SIG-M5 (cell line): ENCODE measurements at regions not wholly inside any gene's neighbourhood (a gene's known extent, or its start where the extent isn't known, plus 50 kb on each side); places are given as distances from the start of the nearest gene placed in this dataset.
"Not testable (repeated sequence)": the region's sequence is repeated elsewhere in the genome, so short reads cannot be mapped to it uniquely, and the experiment has no call there.

Experiments used
- DNase-seq: peaks from one replicate; lab custom pipeline; 2025; lab: John Stamatoyannopoulos, UW

DNA sequence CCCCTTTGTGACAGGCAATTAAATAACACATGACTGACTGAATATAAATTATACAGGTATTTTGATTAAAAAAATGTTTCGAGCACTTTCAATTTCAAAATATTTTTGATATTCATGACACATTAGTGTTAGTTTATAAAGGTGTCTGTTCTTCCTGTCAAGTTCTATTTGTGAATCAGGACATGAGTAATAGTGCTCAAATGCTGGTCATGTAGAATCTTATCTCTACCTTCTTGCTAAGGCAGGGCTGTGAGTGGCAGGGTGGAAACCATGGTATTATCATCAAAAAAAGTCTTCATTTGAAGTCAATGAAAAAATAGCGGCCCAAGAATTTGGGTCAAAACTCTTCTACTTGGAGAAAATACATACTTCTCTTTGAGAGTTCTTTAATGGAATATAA lies 250.2 kb downstream of the DACT1 start:
- no peak for DNase-seq

DNA sequence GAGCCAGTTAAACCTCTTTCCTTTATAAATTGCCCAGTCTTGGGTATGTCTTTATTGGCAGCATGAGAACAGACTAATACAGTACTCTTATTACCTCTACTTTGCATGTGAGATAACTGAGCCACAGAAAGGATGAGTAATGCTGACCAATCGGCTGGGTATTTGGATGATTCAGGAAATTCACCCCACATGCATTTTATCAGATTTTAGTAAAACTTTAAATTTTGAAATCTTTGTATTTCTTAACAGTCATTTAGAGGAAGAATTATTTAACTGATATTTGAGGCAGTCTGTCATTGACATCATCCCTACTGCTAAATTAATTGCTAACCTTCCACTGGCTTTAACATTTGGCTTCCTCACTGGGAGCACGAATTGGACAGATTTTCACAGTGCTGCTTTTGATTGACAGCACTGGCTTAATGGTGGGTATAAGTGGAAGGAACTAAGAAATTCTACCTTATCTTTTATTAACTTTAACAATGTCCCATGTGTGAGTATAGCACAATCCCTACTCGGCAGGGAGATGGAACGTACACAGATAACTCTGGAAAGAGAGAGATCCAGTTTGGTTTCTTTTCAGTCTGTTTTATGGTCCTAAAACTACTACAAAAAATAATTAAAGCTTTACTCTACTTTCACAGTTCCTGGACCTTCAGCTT lies 261.0 kb downstream of the DACT1 start:
- DNase-seq, result no peak

DNA sequence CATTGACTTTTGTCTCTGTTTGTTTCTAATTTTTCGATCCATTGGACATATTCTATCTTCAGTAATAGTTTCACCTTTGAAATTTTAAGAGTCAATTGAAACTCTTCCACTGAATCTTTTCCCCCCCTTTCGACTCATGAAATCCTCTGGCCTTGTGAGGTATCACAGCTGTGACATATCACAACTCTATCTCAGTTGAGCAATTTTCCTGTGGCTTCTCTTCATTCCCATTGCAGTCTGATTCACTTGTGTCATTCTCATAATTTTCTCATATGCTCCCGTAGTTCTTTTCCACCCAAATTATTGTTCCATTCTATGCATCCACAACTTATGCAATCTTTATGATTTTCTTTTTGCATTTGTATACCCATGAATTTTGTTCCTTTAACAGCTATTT lies 261.6 kb downstream of the DACT1 start:
- DNase-seq, result no peak

GRCh38 chr14:58901826-58902225 lies 264.1 kb downstream of the DACT1 start:
- DNase-seq, result no peak

DNA sequence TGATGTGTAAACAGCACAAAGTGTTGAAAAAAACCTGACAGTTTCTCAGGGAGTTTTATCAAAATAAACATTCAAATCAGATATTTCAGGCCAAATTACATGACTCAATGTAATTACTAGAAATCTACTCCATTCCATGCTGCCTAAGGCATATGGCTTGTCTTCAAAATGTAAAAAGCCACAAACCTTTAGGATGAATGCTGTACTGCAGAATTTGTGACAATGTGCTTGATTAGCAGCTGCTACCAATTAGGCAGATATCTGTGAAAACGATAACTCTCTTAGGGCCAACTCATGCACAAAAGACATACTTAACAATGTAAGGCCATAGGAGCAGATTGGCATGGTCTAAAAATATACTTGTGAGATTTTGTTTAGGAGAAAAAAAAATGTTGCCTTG lies 267.0 kb downstream of the DACT1 start:
- no peak for DNase-seq

- no peak for DNase-seq
Measured at GRCh38 chr14:58907803-58908202, 270.0 kb downstream of the DACT1 start.

DNA sequence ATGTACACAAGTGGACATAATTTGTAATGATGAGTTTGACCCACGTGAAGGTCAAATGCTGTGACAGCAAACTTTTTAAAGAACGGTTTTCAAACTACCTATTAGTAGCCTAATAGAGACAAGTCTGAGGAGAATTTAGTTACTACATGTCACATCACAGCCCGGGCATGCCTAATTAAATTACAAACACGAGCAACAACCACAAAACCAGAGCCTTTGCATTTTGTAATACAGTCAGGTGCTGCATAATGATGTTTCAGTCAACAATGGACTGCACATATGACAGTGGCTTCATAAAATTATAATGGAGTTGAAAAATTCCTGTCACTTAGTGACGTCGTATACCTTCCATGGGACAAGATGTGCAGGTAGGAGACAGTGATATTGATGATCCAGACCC lies 274.5 kb downstream of the DACT1 start:
- DNase-seq, result no peak

DNA sequence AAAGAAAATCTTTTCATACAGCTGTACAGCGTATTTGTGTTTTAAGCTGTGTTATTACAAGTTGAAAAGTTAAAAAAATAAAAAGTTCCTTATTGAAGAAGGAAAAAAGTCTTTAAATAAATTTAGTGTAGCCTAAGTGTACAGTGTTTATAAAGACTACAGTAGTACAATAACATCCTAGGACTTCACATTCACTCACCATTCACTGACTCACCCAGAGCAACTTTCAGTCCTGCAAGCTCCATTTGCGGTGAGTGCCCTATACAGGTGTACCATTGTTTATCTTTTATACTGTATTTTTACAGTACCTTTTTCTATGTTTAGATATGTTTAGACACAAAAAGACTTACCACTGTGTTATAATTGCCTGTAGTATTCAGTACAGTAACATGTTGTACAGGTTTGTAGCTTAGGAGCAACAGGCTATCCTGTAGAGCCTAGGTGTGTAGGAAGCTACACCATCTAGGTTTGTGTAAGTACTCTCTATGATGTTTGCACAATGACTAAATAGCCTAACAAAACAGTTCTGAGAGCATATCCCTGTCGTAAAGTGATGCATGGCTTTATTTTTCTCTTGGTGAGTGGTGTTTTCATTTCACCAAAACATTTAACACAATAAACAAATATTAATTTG lies 275.2 kb downstream of the DACT1 start:
- DNase-seq, result no peak

- no peak for DNase-seq
Measured at GRCh38 chr14:58914279-58914855, 274.1 kb upstream of the DAAM1 start.

DNA sequence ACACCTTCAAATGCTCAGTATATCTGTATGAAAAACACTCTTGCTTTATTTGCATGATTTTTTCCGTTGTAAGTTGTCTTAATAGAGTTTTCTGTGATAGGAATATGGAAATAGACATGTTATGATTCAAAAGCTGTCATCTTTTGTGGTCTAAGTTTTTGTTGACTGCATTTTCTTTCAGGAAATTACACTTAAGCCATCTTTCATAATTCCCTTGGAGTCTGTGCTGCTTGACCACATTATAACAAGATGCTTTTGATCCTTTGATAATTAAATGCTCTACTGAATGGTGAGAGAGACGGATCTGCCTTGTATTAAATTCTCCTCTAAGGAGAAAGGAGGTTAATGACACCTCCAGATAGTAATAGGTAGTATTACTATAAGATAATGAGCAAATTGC lies 272.8 kb upstream of the DAAM1 start:
- no peak for DNase-seq

DNA sequence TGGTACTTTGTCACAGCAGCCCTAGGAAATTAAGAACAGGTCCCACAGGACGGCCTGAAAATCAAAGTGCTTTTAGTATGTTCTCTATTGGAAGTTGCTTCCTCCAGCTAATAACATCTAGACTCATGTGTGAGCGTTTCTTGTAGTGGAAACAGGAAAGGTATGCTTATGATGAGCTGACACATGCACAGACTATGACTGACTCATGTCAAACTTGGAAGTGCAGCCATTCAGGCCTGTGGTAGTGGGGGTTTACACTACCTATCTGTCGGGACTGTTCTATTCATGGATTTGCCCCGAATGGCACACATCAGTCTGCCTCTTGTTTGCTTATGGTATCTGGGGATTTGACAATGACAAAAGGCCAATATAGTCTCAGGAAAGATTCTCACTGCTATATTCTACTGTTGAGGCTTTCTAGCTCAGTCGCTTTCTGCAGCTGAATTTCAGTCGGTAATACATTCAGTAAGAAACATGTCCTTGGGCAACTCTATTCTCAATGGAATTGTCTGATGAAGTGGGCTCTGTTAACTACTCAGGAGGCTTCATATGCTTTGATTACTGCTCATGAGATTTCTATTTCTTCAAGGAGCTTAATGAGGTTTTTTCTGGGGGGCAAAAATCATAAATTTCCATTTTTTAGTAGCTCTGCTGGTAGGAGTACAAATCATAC lies 270.3 kb upstream of the DAAM1 start:
- no peak for DNase-seq

DNA sequence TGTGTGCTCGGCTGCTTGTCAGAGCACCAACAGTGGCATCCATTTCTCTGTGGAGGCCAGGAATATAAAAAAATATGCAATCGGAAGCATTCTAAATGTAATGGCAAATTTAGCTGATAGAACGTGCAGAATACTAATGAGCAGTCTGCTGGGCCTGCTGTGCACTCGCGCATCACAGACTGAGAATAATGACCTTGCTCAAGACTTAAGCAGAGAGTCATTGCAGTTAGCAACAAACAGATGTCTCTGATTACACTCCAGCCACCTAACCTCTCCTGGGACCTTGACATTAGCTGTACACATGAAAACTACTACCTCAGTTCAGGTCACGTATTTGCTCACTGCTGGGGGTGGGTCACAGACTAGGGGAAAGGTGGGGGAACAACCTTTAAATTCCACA lies 269.2 kb upstream of the DAAM1 start:
- no peak for DNase-seq

GRCh38 chr14:58920230-58920629 lies 268.2 kb upstream of the DAAM1 start:
- no peak for DNase-seq

DNA sequence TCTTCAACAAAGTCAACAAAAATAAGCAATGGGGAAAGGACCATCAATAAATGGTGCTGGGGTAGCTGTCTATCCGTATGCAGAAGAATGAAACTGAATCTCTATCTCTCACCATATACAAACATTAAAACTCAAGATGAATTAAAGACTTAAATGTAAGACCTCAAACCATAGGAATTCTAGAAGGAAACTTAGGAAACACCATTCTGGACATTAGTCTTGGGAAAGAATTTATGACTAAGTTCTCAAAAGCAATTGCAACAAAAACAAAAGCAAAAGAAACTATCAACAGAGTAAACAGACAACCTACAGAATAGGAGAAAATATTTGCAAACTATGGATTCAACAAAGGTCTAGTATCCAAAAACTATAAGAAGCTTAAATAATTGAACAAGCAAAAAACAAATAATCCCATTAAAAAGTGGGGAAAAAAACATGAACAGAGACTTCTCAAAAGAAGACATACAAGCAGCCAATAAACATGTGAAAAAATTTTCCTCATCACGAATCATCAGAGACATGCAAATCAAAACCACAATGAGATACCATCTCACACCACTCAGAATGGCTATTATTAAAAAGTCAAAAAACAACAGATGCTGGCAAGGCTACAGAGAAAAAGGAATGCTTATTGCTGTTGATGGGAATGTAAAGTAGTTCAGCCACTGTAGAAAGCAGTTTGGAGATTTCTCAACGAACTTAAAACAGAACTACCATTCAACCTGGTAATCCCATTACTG lies 266.1 kb upstream of the DAAM1 start:
- DNase-seq, result not testable (repeated sequence)

GRCh38 chr14:58923751-58924405 lies 264.6 kb upstream of the DAAM1 start:
- no peak for DNase-seq

DNA sequence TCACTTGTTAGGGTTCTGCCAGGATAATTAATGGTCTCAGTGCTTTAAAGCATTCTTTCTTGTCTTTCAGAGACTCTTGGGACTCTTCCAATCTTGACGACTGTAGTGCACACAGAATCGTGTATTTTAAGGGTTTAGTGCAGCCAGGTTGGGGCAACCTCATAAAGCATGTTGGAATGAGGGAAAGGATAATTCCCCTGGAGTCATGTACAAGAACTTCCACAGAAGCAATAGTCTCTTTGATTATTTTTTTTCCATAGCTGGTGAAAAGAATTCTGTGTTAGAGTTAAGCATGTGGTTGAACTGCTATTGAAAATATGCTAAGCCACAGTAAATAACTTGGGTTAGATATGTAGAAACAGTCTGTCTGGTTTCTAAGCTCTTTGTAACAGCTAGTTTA lies 246.8 kb upstream of the DAAM1 start:
- no peak for DNase-seq

GRCh38 chr14:58942516-58942915 lies 246.0 kb upstream of the DAAM1 start:
- no peak for DNase-seq

GRCh38 chr14:58944343-58944967 lies 244.0 kb upstream of the DAAM1 start:
- DNase-seq, result no peak

GRCh38 chr14:58944968-58945356 lies 243.5 kb upstream of the DAAM1 start:
- DNase-seq, result no peak

DNA sequence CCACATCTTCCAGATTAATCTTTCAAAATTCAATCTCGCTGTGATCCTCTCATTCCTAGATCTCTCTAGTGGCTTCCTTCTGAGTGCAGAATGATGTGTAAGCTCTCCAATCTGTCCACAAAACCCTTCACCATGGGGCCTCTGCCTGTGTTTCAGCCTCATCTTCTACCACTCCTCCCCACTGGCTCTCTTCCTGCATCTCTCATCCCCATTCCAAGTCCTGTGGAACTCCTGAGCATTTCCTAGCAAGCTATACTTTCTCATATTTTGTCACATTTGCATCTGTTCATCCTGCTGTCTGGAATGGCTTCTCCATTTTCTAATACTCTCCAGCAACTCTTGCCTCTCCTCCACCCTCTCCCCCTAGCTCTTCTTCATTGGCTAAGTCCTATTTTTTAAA lies 242.0 kb upstream of the DAAM1 start:
- DNase-seq, result no peak

- DNase-seq, result no peak
Measured at GRCh38 chr14:58947156-58947555, 241.3 kb upstream of the DAAM1 start.
